MM.1S (cell line): ENCODE measurements at regions not wholly inside any gene's neighbourhood (a gene's known extent, or its start where the extent isn't known, plus 50 kb on each side); places are given as distances from the start of the nearest gene placed in this dataset.

ENCODE experiments used
- EZH2 ChIP-seq: fragments of 300-600 bp; sonication (generic); optimal IDR thresholded peaks from 2 replicates; pipeline ENCODE3; 2017; ENCODE audit warnings: low read depth, mild to moderate bottlenecking, antibody characterized with exemption, low read length, mixed read lengths
- EZH2phosphoT487 ChIP-seq: fragments of 300-600 bp; sonication (generic); IDR thresholded peaks from 2 replicates; pipeline ENCODE4 v1.6.1; 2018; ENCODE audit warnings: antibody characterized with exemption, low read length
- TF ChIP-seq, protein P1 (sequence below): fragments of 300-600 bp; sonication (generic); IDR thresholded peaks from 2 replicates; pipeline ENCODE4 v1.5.1; 2016; ENCODE audit warnings: antibody characterized with exemption, low read length, mixed read lengths

DNA sequence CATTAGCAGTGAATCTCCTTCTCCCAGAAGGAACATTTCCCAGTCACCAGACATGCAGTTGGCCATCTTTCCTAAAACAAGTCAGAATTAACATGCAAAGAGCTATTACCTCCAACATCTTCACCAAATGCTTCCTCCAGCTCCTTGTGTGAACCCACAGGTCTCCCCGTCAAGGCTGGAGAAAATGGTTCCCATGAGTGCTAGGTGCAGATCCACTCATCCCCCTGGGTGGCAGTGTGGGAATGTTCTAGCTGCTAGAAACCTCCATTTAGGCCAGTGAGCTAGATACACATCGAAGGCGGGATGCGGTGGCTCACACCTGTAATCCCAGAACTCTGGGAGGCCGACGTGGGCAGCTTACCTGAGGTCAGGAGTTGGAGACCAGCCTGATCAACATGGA lies 603.9 kb upstream of the SLC35B3 start:
- TF ChIP-seq EZH2 = no peak
- TF ChIP-seq, protein P1, sequence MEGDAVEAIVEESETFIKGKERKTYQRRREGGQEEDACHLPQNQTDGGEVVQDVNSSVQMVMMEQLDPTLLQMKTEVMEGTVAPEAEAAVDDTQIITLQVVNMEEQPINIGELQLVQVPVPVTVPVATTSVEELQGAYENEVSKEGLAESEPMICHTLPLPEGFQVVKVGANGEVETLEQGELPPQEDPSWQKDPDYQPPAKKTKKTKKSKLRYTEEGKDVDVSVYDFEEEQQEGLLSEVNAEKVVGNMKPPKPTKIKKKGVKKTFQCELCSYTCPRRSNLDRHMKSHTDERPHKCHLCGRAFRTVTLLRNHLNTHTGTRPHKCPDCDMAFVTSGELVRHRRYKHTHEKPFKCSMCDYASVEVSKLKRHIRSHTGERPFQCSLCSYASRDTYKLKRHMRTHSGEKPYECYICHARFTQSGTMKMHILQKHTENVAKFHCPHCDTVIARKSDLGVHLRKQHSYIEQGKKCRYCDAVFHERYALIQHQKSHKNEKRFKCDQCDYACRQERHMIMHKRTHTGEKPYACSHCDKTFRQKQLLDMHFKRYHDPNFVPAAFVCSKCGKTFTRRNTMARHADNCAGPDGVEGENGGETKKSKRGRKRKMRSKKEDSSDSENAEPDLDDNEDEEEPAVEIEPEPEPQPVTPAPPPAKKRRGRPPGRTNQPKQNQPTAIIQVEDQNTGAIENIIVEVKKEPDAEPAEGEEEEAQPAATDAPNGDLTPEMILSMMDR = no peak
- no peak for TF ChIP-seq EZH2phosphoT487
